Neuronal stem cell (in vitro differentiated cells): ENCODE measurements at regions not wholly inside any gene's neighbourhood (a gene's known extent, or its start where the extent isn't known, plus 50 kb on each side); places are given as distances from the start of the nearest gene placed in this dataset.

Experiments
- DNase-seq: peaks from one replicate; pipeline ENCODE4 v3.0.0-alpha.2; 2013; ENCODE audit warnings: low spot score
- H2AFZ ChIP-seq: one replicate; pipeline ENCODE4 v1.6.1; 2013; ENCODE audit warnings: mild to moderate bottlenecking, low read length, inconsistent platforms
- H2AK5ac ChIP-seq: 2 replicates; pipeline ENCODE4 v1.6.1; 2013; ENCODE audit warnings: low read depth, mild to moderate bottlenecking, inconsistent platforms, low read length, moderate library complexity, mixed read lengths
- H2BK120ac ChIP-seq: 2 replicates; pipeline ENCODE4 v1.6.1; 2013; ENCODE audit warnings: low read depth, mild to moderate bottlenecking, inconsistent platforms, low read length, moderate library complexity, mixed read lengths
- H2BK12ac ChIP-seq: one replicate; pipeline ENCODE4 v1.6.1; 2013; ENCODE audit warnings: low read length, inconsistent platforms
- H2BK15ac ChIP-seq: 2 replicates; pipeline ENCODE4 v1.6.1; 2013; ENCODE audit warnings: mild to moderate bottlenecking, low read length, inconsistent platforms, mixed read lengths
- H2BK5ac ChIP-seq: one replicate; pipeline ENCODE4 v1.6.1; 2013; ENCODE audit warnings: inconsistent platforms, mild to moderate bottlenecking, low read length, moderate library complexity
- H3K14ac ChIP-seq: one replicate; pipeline ENCODE4 v1.6.1; 2013; ENCODE audit warnings: low read length, inconsistent platforms
- H3K18ac ChIP-seq: 2 replicates; pipeline ENCODE4 v1.6.1; 2013; ENCODE audit warnings: low read length, inconsistent platforms
- H3K23ac ChIP-seq: 2 replicates; pipeline ENCODE4 v1.6.1; 2013; ENCODE audit warnings: low read depth, mild to moderate bottlenecking, mixed read lengths, low read length, inconsistent platforms; ENCODE audit not compliant: poor library complexity
- H3K27ac ChIP-seq: replicated peaks from 3 replicates; pipeline ENCODE4 v1.5.1; 2013; ENCODE audit warnings: low read length, inconsistent platforms
- H3K27me3 ChIP-seq, 3 experiments: 2 replicates each; pipeline ENCODE4 v1.6.1; 2013; ENCODE audit warnings: low read length in 3 of 3, mild to moderate bottlenecking in 2 of 3, inconsistent platforms in 1 of 3, low read depth in 1 of 3, mixed read lengths in 1 of 3, moderate library complexity in 1 of 3; ENCODE audit not compliant: control insufficient read depth in 3 of 3, insufficient read depth in 3 of 3
- H3K36me3 ChIP-seq, 2 donors: replicated peaks in 1 of 2; 2 replicates each; pipeline ENCODE4 v1.6.1; 2013; ENCODE audit warnings: low read length in 2 of 2; ENCODE audit not compliant: control insufficient read depth in 2 of 2, insufficient read depth in 2 of 2
- H3K4ac ChIP-seq: 2 replicates; pipeline ENCODE4 v1.6.1; 2013; ENCODE audit warnings: inconsistent platforms, mild to moderate bottlenecking, low read length, moderate library complexity
- H3K4me1 ChIP-seq, 2 donors: 1 replicate in 1 of 2; 2 replicates in 1 of 2; pipeline ENCODE4 v1.6.1; 2013; ENCODE audit warnings: low read length in 2 of 2, low read depth in 1 of 2; ENCODE audit not compliant: control insufficient read depth in 2 of 2, insufficient read depth in 1 of 2
- H3K4me2 ChIP-seq: one replicate; pipeline ENCODE4 v1.6.1; 2013; ENCODE audit warnings: mild to moderate bottlenecking, low read length, inconsistent platforms; ENCODE audit not compliant: insufficient read depth, poor library complexity, severe bottlenecking
- H3K4me3 ChIP-seq, 2 donors: 2 replicates each; pipeline ENCODE4 v1.5.1; 2013; ENCODE audit warnings: low read length in 2 of 2, mild to moderate bottlenecking in 2 of 2, inconsistent platforms in 1 of 2, moderate library complexity in 1 of 2
- H3K79me1 ChIP-seq: one replicate; pipeline ENCODE4 v1.6.1; 2013; ENCODE audit warnings: low read depth, mild to moderate bottlenecking, inconsistent platforms, low read length, moderate library complexity
- H3K9ac ChIP-seq: one replicate; pipeline ENCODE4 v1.6.1; 2013; ENCODE audit warnings: mild to moderate bottlenecking, low read depth, low read length, inconsistent platforms; ENCODE audit not compliant: poor library complexity
- H3K9me3 ChIP-seq, 2 donors: replicated peaks in 1 of 2; 2 replicates each; pipeline versions ENCODE3 to v1.6.1; 2013; ENCODE audit warnings: low read length in 2 of 2, mild to moderate bottlenecking in 2 of 2, inconsistent platforms in 1 of 2, low read depth in 1 of 2, mixed read lengths in 1 of 2, moderate library complexity in 1 of 2; ENCODE audit not compliant: control insufficient read depth in 2 of 2, insufficient read depth in 1 of 2
- H4K8ac ChIP-seq: one replicate; pipeline ENCODE4 v1.6.1; 2013; ENCODE audit warnings: low read depth, mild to moderate bottlenecking, inconsistent platforms, low read length, moderate library complexity
- H4K91ac ChIP-seq: one replicate; pipeline ENCODE4 v1.6.1; 2013; ENCODE audit warnings: low read length, low read depth, mild to moderate bottlenecking, inconsistent platforms; ENCODE audit not compliant: poor library complexity
- WGBS, 2 donors: extraction: QIAGEN DNeasy Blood & Tissue Kit; methylation state at CpG; one replicate each; pipeline ENCODE4 v1.1.7; 2013; ENCODE audit warnings: missing lambda C conversion rate in 2 of 2, mixed read lengths in 1 of 2; ENCODE audit not compliant: insufficient read length in 2 of 2, insufficient replicate concordance in 1 of 2; ENCODE audit errors: extremely low coverage in 2 of 2; 5-methylcytosine and 5-hydroxymethylcytosine counted together

- H2AK5ac ChIP-seq: no peak overlapping the region
- H3K14ac ChIP-seq: peak overlapping the region; percentile 1
- no peak overlapping the region for H3K4ac ChIP-seq
Observed at GRCh38 chr4:104248726-104249125, 246.0 kb downstream of the CXXC4 start.

GRCh38 chr4:104235967-104236366 is 258.7 kb downstream of the CXXC4 start:
- Histone ChIP-seq H3K9ac (no peak overlapping the region), H3K4ac (no peak overlapping the region), H3K23ac (no peak overlapping the region), H3K4me3 (no peak overlapping the region), H4K8ac (no peak overlapping the region), H4K91ac (no peak overlapping the region), H3K4me1 (no peaks in the 10 kb centered on the region), H2BK5ac (no peak overlapping the region), H3K9me3 (no peaks in the 10 kb centered on the region), H3K27ac (no peak overlapping the region), H3K14ac (no peak overlapping the region), H3K4me2 (no peak overlapping the region), H3K27me3 (no peaks in the 10 kb centered on the region), H2BK12ac (no peak overlapping the region), H2BK120ac (no peak overlapping the region), H3K36me3 (no peaks in the 10 kb centered on the region), H2BK15ac (no peak overlapping the region), H3K79me1 (no peaks in the 10 kb centered on the region), H2AFZ (no peak overlapping the region), H3K18ac (no peak overlapping the region), H2AK5ac (no peak overlapping the region)
- DNase-seq: no peak
- no CpG with 5 or more reads among the region's 4 CpGs for WGBS, 2 donors

More at GRCh38 chr4:104248726-104249125, 246.0 kb downstream of the CXXC4 start:
- Histone ChIP-seq H3K36me3 (no peaks in the 10 kb centered on the region), H3K9me3 (no peaks in the 10 kb centered on the region), H3K79me1 (no peaks in the 10 kb centered on the region), H3K23ac (peak overlapping the region; percentile 26), H3K4me3 (peak overlapping the region in 1 of 2 donors; percentile 8), H2BK5ac (peak overlapping the region; percentile 21), H2BK12ac (no peak overlapping the region), H4K8ac (no peak overlapping the region), H4K91ac (no peak overlapping the region), H3K18ac (no peak overlapping the region), H3K4me1 (no peaks in the 10 kb centered on the region), H3K4me2 (no peak overlapping the region), H3K27ac (no peak overlapping the region), H3K27me3 (no peaks in the 10 kb centered on the region), H3K9ac (no peak overlapping the region), H2AFZ (no peak overlapping the region), H2BK120ac (no peak overlapping the region), H2BK15ac (no peak overlapping the region)
- WGBS, 2 donors: no CpG with 5 or more reads among the region's 1 CpG
- no peak for DNase-seq

GRCh38 chr4:104217526-104217925 is 277.2 kb downstream of the CXXC4 start:
- no peak overlapping the region for H3K4me3 ChIP-seq
- WGBS, 2 donors: no CpG with 5 or more reads among the region's 1 CpG
- H3K14ac ChIP-seq: no peak overlapping the region
- H3K9me3 ChIP-seq: no peaks in the 10 kb centered on the region
- DNase-seq: no peak
- no peak overlapping the region for H4K91ac ChIP-seq
- no peaks in the 10 kb centered on the region for H3K27me3 ChIP-seq
- no peak overlapping the region for H3K23ac ChIP-seq
- H3K36me3 ChIP-seq: no peaks in the 10 kb centered on the region
- H2BK12ac ChIP-seq: no peak overlapping the region
- H3K18ac ChIP-seq: no peak overlapping the region
- no peak overlapping the region for H2BK120ac ChIP-seq
- no peak overlapping the region for H2AK5ac ChIP-seq
- H2BK15ac ChIP-seq: no peak overlapping the region
- no peak overlapping the region for H2BK5ac ChIP-seq
- H3K27ac ChIP-seq: no peak overlapping the region
- no peak overlapping the region for H3K4me2 ChIP-seq
- no peak overlapping the region for H2AFZ ChIP-seq
- no peak overlapping the region for H3K4ac ChIP-seq
- H3K9ac ChIP-seq: no peak overlapping the region
- no peaks in the 10 kb centered on the region for H3K4me1 ChIP-seq
- H3K79me1 ChIP-seq: no peaks in the 10 kb centered on the region
- no peak overlapping the region for H4K8ac ChIP-seq

- Histone ChIP-seq H2AK5ac (no peak overlapping the region), H3K9me3 (no peaks in the 10 kb centered on the region), H2BK5ac (no peak overlapping the region), H2AFZ (no peak overlapping the region), H3K9ac (no peak overlapping the region), H3K27ac (no peak overlapping the region), H2BK12ac (no peak overlapping the region), H3K14ac (no peak overlapping the region), H2BK120ac (no peak overlapping the region), H2BK15ac (no peak overlapping the region), H3K18ac (no peak overlapping the region), H4K91ac (no peak overlapping the region), H3K27me3 (no peaks in the 10 kb centered on the region), H3K4ac (no peak overlapping the region), H3K4me2 (no peak overlapping the region), H3K23ac (no peak overlapping the region), H3K4me3 (no peak overlapping the region), H4K8ac (no peak overlapping the region), H3K36me3 (no peaks in the 10 kb centered on the region), H3K79me1 (no peaks in the 10 kb centered on the region), H3K4me1 (no peaks in the 10 kb centered on the region)
- WGBS, 2 donors: no CpG with 5 or more reads among the region's 2 CpGs
- no peak for DNase-seq
Observed at GRCh38 chr4:104211657-104212056, 283.0 kb downstream of the CXXC4 start.
